ENCODE measurements at regions not wholly inside any gene's neighbourhood (a gene's known extent, or its start where the extent isn't known, plus 50 kb on each side); places are given as distances from the start of the nearest gene placed in this dataset.

DNA sequence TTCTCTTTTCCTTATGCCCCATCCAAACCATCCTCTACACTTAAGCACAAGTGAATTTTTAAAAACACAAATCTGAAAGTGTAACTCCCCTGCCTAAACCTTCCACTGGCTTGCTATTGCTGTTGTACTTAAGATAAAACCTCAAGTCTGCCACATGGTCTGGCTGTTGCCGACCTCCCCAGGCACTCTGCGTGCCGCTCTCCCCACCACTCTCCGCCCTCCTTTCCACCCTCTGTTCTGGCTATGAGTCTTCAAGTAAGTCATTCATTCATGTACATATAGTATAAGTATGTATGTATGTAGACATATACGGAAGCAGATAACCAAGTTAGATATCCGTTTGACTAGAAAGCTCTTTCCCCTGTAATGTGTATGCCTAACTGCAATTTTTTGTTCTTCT lies 94.7 kb upstream of the ANKRD55 start:
- peaks cover 4 to 9% (median 7%) of the 10 kb centered on the region in 3 donors for H3K27me3 Mint-ChIP-seq (ENCODE audit: low read depth in 3 of 3)
- H3K4me3 Mint-ChIP-seq = peak overlapping the region in 2 of 5 donors; percentile 4 to 21
- DNase-seq = peak in 2 of 3 donors; percentile 10 to 14
- H3K9me3 Mint-ChIP-seq = no peaks in the 10 kb centered on the region
- H3K27ac Mint-ChIP-seq = peak overlapping the region in 2 of 6 donors; percentile 2 to 15
- peaks cover 6 to 27% of the 10 kb centered on the region in 2 donors for H3K4me1 Mint-ChIP-seq
- H3K36me3 Mint-ChIP-seq = no peaks in the 10 kb centered on the region

DNA sequence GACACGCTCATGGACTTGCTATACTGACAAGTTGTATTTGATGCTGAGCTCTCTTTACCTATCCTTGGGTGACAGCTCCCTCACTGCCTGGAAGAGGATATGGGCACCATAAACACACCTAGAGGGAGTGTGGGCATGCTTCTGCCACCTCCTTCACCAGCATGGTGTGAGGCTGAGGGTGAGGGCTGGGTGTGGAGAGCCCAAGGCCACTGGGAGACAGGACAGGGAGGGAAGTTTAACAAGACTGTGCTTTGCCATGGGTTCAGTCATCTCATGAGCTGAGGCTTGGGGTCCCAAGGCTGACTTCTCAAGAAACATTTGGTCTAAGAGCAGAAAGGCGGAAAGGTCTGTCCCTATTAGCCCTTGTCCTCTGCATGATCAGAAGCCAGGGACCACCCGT lies 93.6 kb upstream of the ANKRD55 start:
- Mint-ChIP-seq H3K27ac (no peak overlapping the region), H3K27me3 (ENCODE audit: low read depth in 3 of 3) (peaks cover 4 to 9% (median 7%) of the 10 kb centered on the region in 3 donors), H3K4me3 (no peak overlapping the region), H3K4me1 (peaks cover 6 to 27% of the 10 kb centered on the region in 2 donors), H3K9me3 (no peaks in the 10 kb centered on the region), H3K36me3 (no peaks in the 10 kb centered on the region)
- no peak for DNase-seq

DNA sequence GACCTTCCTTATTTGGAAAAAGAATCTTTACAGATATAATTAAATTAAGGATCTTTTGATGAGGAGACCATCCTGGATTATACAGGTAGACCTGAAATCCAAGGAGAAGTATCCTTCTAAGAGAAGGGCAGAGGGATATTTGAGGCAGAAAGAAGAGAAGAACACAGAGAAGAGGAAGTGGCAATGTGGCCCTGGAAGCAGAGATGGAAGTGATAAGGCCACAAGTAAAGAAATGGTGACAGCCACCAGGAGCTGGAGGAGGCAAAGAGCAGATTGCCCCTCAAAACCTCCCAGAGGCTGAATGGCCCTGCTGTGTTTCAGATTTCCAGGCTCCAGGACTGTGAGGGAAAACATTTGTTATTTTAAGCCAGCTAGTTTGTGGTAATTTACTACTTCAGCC lies 93.0 kb upstream of the ANKRD55 start:
- Mint-ChIP-seq H3K4me3 (peak overlapping the region in 1 of 5 donors; percentile 20), H3K27me3 (ENCODE audit: low read depth in 3 of 3) (peaks cover 4 to 9% (median 8%) of the 10 kb centered on the region in 3 donors), H3K4me1 (peaks cover 6 to 27% of the 10 kb centered on the region in 2 donors), H3K9me3 (no peaks in the 10 kb centered on the region), H3K36me3 (no peaks in the 10 kb centered on the region), H3K27ac (no peak overlapping the region)
- no peak for DNase-seq

DNA sequence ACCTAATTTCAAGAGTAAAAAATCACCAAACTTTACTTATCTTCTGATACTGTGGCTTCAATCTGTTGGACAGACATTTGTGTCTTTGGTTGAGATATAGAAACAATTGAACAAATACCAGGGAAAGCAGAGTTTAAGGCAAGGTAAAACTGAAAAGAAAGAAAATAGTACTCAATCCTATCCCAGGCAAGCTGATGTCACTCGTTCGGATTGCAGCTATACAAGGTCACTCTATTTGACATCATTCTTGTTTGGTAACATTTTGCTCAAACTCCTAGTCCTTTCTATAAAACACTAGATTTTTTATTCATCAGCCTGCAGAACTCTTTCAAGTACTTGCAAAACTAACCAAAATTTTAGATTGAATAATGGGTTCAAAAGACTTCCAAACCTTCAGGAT lies 91.9 kb upstream of the ANKRD55 start:
- Mint-ChIP-seq H3K36me3 (no peaks in the 10 kb centered on the region), H3K27ac (no peak overlapping the region), H3K4me3 (no peak overlapping the region), H3K9me3 (no peaks in the 10 kb centered on the region), H3K4me1 (peaks cover 6 to 27% of the 10 kb centered on the region in 2 donors), H3K27me3 (ENCODE audit: low read depth in 3 of 3) (peaks cover 3 to 11% (median 5%) of the 10 kb centered on the region in 3 donors)
- no peak for DNase-seq

DNA sequence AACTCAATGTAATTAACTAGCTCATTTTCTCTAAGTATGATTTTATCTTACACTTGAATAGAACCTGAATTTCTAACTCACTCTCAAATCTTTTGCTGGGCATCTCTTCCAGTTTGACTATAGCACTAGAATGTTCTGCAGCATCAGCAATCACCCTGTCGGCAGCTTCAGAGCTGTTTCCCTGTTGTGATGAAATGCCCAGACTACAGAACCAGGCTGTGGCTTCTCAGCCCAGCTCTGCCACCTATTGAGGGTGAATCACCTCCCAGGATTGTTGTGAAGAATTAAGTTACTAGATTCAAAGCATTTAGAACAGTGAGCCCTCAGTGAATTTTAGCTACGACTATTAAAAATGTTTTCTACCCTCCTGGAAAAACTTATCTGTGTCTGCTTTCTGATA lies 90.4 kb upstream of the ANKRD55 start:
- no peak overlapping the region for H3K27ac Mint-ChIP-seq
- peaks cover 0 to 11% (median 5%) of the 10 kb centered on the region in 3 donors for H3K27me3 Mint-ChIP-seq (ENCODE audit: low read depth in 3 of 3)

DNA sequence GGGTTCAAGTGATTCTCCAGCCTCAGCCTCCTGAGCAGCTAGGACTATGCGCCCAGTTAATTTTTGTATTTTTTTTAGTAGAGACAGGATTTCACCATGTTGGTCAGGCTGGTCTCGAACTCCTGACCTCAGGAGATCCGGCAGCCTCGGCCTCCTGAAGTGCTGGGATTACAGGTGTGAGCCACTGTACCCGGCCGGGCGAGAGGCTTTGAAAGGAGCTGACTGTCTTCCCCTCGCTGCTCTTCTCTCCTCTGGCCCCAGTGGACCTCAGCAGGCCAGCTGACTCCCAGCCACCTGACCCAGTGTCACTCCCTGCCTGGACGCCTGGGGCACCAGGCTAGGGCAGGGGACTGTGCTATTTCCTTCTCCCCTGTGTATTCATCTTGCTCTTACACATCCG lies 89.5 kb upstream of the ANKRD55 start:
- Mint-ChIP-seq H3K27ac (no peak overlapping the region), H3K9me3 (peaks cover 0 to 2% (median 0%) of the 10 kb centered on the region in 6 donors), H3K4me3 (no peak overlapping the region), H3K27me3 (ENCODE audit: low read depth in 3 of 3) (peaks cover 0 to 8% (median 5%) of the 10 kb centered on the region in 3 donors), H3K36me3 (no peaks in the 10 kb centered on the region), H3K4me1 (peaks cover 0 to 6% of the 10 kb centered on the region in 2 donors)
- no peak for DNase-seq

More for the DNA sequence above, 90.4 kb upstream of the ANKRD55 start:
- H3K9me3 Mint-ChIP-seq = peaks cover 0 to 2% (median 0%) of the 10 kb centered on the region in 6 donors
- no peaks in the 10 kb centered on the region for H3K36me3 Mint-ChIP-seq
- no peak overlapping the region for H3K4me3 Mint-ChIP-seq
- DNase-seq = no peak
- H3K4me1 Mint-ChIP-seq = peaks cover 4 to 15% of the 10 kb centered on the region in 2 donors

DNA sequence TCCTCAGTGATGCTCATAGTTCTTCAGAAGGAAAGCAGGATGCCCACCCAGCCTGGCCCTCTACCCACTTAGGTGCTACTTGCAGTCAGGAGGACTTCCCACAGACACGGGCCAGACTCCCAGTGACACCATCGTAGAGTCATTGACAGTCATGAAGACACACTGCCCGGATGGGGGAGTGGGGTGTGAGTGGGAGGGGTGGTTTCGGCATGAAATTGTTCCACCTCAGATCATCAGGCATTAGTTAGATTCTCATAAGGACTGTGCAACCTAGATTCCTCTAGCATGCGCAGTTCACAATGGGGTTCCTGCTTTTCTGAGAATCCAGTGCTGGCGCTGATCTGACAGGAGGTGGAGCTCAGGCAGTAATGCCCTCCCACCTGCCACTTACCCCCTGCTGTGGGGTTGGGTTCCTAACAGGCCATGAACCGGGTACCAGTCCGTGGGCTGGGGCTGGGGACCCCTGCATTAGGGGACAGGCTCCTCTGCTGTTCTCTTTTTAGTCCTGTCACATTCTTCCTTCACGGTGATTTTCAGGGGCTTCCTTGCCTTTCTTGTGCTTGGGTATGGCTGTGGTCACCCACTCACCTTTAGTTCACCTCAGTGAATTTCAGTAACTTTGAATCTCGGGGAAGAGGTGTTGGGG lies 88.2 kb upstream of the ANKRD55 start:
- no peak for DNase-seq
- H3K36me3 Mint-ChIP-seq = no peaks in the 10 kb centered on the region
- no peak overlapping the region for H3K27ac Mint-ChIP-seq
- peaks cover 0 to 6% (median 5%) of the 10 kb centered on the region in 3 donors for H3K27me3 Mint-ChIP-seq (ENCODE audit: low read depth in 3 of 3)
- no peak overlapping the region for H3K4me3 Mint-ChIP-seq
- H3K9me3 Mint-ChIP-seq = peaks cover 0 to 2% (median 0%) of the 10 kb centered on the region in 6 donors
- H3K4me1 Mint-ChIP-seq = no peaks in the 10 kb centered on the region

DNA sequence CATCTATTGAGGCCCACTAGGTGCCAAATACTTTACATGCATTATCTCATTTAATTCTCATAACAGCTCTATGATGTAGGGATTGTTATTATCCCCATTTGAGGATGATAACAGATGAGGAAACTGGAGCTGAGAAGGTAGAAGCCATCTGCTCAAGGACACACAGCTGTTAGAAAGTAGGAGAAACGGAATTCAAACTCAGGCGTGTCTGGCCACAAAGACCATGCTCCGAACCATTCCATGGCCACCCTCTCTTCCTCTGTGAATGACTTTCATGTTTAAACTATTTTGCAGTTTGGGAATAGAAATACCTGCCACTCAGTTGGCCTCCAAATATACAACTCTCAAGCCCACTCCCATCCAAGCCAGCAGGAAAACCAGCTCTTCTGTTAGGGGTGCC lies 87.6 kb upstream of the ANKRD55 start:
- H3K27ac Mint-ChIP-seq = no peak overlapping the region
- DNase-seq = no peak
- no peak overlapping the region for H3K4me3 Mint-ChIP-seq
- H3K4me1 Mint-ChIP-seq = no peaks in the 10 kb centered on the region
- no peaks in the 10 kb centered on the region for H3K36me3 Mint-ChIP-seq
- peaks cover 0 to 2% (median 0%) of the 10 kb centered on the region in 6 donors for H3K9me3 Mint-ChIP-seq
- H3K27me3 Mint-ChIP-seq (ENCODE audit: low read depth in 3 of 3) = peaks cover 0 to 5% (median 3%) of the 10 kb centered on the region in 3 donors

DNA sequence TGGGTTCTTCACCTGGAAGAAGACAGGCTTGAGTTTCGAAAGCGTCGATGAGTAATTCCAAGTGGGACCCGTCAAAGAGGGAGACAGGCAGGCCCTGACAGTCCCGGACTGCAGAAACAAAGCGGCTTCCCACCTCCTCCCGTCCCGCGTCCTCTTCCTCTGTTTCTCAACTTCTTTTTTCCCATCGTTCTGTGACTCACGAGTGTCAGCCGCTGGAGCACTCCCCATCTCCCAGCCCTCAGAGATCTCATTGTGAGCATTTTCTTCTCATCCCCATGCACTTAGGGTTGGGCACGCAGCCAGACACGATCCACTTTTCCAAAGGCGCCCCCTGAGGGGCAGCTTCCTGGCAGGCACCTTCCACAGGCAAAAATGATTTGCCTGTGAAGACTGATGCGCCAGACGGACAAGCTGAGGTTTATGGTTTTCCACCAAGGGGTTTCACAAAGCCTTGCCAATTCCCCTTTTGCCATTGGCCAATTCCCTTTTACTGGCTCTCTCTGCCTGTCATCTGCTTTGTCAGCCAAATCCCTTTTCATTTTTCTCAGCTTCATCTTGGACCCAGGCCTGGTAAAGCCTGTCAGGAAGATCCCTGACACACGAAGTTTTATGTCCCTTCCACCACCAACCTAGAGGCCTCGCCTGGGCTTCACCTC lies 86.5 kb upstream of the ANKRD55 start:
- no peak for DNase-seq
- H3K27me3 Mint-ChIP-seq (ENCODE audit: low read depth in 3 of 3) = peaks cover 0 to 3% (median 2%) of the 10 kb centered on the region in 3 donors
- no peaks in the 10 kb centered on the region for H3K36me3 Mint-ChIP-seq
- H3K4me3 Mint-ChIP-seq = no peak overlapping the region
- no peak overlapping the region for H3K27ac Mint-ChIP-seq
- no peaks in the 10 kb centered on the region for H3K4me1 Mint-ChIP-seq
- H3K9me3 Mint-ChIP-seq = peaks cover 0 to 2% (median 0%) of the 10 kb centered on the region in 6 donors

DNA sequence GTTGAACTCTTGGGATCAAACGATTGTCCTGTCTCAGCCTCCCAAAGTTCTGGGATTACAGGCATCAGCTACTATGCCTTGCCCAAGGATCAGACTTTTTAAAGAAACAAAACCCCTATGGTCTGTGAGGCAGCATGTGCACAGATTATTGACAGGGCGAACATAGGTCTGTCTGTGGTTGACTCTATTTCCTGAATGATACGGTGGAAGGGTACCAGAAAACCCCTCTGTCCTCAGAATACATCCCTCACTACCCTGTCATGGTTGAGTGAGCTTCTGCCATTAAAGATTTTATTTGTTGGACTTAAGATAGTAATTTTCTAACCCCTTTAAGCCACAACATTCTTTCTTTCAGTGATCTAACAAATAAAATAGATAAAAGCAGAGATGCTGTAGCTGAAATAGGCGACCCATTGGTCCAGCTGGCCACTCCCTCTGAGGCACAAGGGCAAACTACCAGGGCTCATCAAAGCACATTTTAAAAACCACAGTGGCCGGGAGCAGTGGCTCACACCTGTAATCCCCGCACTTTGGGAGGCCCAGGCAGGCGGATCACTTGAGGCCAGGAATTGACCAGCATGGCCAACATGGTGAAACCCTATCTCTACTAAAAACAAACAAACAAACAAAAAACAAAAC lies 84.9 kb upstream of the ANKRD55 start:
- no peaks in the 10 kb centered on the region for H3K36me3 Mint-ChIP-seq
- no peak for DNase-seq
- no peak overlapping the region for H3K27ac Mint-ChIP-seq
- H3K4me1 Mint-ChIP-seq = no peaks in the 10 kb centered on the region
- no peak overlapping the region for H3K4me3 Mint-ChIP-seq
- H3K9me3 Mint-ChIP-seq = peaks cover 0 to 2% (median 0%) of the 10 kb centered on the region in 6 donors
- peaks cover 0 to 3% (median 2%) of the 10 kb centered on the region in 3 donors for H3K27me3 Mint-ChIP-seq (ENCODE audit: low read depth in 3 of 3)

DNA sequence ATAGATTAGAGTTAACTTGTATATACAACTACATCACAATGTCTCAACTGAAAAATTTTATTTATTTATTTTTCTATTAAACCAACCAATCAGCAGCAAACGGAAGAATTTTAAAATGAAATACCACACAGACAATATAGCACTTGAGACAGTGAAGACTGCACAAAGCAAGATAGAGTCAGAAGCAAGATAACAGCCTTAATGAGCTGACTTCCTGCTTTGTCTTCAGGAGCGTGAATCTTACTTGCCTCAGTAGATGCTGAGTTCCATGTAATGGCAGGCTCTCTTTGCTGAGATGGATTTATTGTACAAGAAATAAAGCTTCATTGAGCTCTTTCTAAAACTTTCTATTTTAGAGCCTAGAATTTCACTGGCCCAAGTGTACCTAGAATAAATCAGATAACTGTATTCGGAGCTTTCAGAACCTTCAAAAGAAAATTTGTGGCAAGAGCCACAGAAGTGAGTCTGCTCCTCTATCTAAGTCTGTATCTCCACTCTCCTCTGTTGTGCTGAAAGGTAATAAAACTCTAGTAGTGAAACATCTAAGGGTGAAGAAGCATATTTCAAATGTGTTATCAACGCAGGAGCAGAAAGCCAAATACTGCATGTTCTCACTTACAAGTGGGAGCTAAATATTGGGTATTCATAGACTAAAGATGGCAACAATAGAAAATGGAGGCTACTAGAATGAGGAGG lies 83.3 kb upstream of the ANKRD55 start:
- peaks cover 0 to 3% (median 0%) of the 10 kb centered on the region in 3 donors for H3K27me3 Mint-ChIP-seq (ENCODE audit: low read depth in 3 of 3)
- no peaks in the 10 kb centered on the region for H3K36me3 Mint-ChIP-seq
- H3K4me1 Mint-ChIP-seq = no peaks in the 10 kb centered on the region
- H3K27ac Mint-ChIP-seq = no peak overlapping the region
- no peak overlapping the region for H3K4me3 Mint-ChIP-seq
- H3K9me3 Mint-ChIP-seq = peaks cover 0 to 2% (median 0%) of the 10 kb centered on the region in 6 donors
- no peak for DNase-seq

DNA sequence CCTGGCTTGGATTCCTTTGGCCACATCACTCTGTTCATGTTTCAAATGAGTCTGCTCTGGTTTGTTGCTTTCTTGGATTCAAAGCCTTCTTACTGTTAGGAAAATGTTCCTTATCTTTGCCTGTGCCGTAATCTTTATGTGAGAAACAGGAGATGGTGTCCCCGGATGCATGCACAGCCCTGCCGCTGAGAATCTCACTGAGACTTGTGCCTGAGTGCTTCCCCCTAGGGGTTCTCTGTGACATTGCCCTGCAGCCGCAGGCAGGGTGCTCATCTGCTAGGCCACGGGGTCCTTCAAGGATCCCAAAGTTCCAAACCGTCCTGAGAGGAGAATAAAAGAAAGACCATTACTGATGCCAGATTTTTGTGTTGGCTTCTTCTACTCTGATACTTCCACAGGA lies 81.4 kb upstream of the ANKRD55 start:
- no peaks in the 10 kb centered on the region for H3K9me3 Mint-ChIP-seq
- H3K27ac Mint-ChIP-seq = no peak overlapping the region
- H3K4me3 Mint-ChIP-seq = no peak overlapping the region
- no peak for DNase-seq
- H3K4me1 Mint-ChIP-seq = no peaks in the 10 kb centered on the region
- no peaks in the 10 kb centered on the region for H3K36me3 Mint-ChIP-seq
- H3K27me3 Mint-ChIP-seq (ENCODE audit: low read depth in 3 of 3) = peaks cover 0 to 2% (median 2%) of the 10 kb centered on the region in 3 donors

DNA sequence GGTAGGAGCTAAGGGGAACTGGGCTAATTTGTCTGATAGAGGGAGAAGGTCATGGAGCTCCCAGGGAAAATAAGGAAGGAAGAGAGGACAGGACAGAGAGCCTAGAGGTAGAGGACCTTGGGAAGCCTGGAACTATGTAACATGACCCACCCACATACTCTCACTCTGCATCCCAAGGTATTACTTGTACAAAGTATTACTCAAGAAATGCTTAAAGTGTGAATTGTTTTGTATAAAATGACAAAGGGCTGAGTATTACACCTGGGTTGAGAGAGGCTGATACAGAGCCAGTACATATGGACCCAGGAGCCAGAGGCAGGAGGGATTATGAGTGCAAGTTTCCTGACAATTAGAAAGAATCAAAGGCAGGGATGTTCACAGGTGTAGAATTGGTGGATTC lies 80.5 kb upstream of the ANKRD55 start:
- no peak for DNase-seq
- Mint-ChIP-seq H3K4me1 (no peaks in the 10 kb centered on the region), H3K36me3 (no peaks in the 10 kb centered on the region), H3K9me3 (no peaks in the 10 kb centered on the region), H3K27me3 (ENCODE audit: low read depth in 3 of 3) (peaks cover 0 to 6% (median 3%) of the 10 kb centered on the region in 3 donors), H3K27ac (no peak overlapping the region), H3K4me3 (no peak overlapping the region)

Measured in immature natural killer cell (primary cell).